Liver (tissue), 8 donors: ENCODE measurements at regions not wholly inside any gene's neighbourhood (a gene's known extent, or its start where the extent isn't known, plus 50 kb on each side); places are given as distances from the start of the nearest gene placed in this dataset.

ENCODE experiments used
- DNase-seq: peaks from one replicate; pipeline ENCODE4 v3.0.0-alpha.2; 2017; ENCODE audit warnings: low spot score
- H3K27ac ChIP-seq, 2 donors: one replicate each; pipeline ENCODE4 v1.7.0; 2013; ENCODE audit warnings: inconsistent platforms in 2 of 2, low read length in 2 of 2, control low read depth in 1 of 2, low read depth in 1 of 2, mild to moderate bottlenecking in 1 of 2
- H3K27me3 ChIP-seq, 4 donors: one replicate each; pipeline versions ENCODE4 v1.6.1 to v1.7.0; 2013; ENCODE audit warnings: low read length in 3 of 4, inconsistent platforms in 1 of 4, mild to moderate bottlenecking in 1 of 4, moderate library complexity in 1 of 4; ENCODE audit not compliant: control insufficient read depth in 4 of 4, insufficient read depth in 4 of 4
- H3K36me3 ChIP-seq, 4 donors: one replicate each; pipeline versions ENCODE4 v1.6.1 to v1.7.0; 2013; ENCODE audit warnings: low read length in 3 of 4, mild to moderate bottlenecking in 3 of 4, low read depth in 1 of 4, moderate library complexity in 1 of 4; ENCODE audit not compliant: control insufficient read depth in 4 of 4, insufficient read depth in 3 of 4
- H3K4me1 ChIP-seq, 4 donors: one replicate each; pipeline versions ENCODE4 v1.6.1 to v1.7.0; 2013; ENCODE audit warnings: low read length in 3 of 4, mild to moderate bottlenecking in 3 of 4, moderate library complexity in 1 of 4; ENCODE audit not compliant: control insufficient read depth in 4 of 4, insufficient read depth in 4 of 4
- H3K4me3 ChIP-seq, 3 donors: one replicate each; pipeline versions ENCODE4 v1.6.1 to v1.7.0; 2013; ENCODE audit warnings: low read length in 3 of 3, control low read depth in 1 of 3, low read depth in 1 of 3, mild to moderate bottlenecking in 1 of 3
- H3K9ac ChIP-seq, 2 donors: one replicate each; pipeline ENCODE4 v1.7.0; 2013; ENCODE audit warnings: low read length in 2 of 2, mild to moderate bottlenecking in 2 of 2, moderate library complexity in 2 of 2, control low read depth in 1 of 2, low read depth in 1 of 2
- H3K9me3 ChIP-seq, 4 donors: one replicate each; pipeline versions ENCODE4 v1.6.1 to v1.7.0; 2013; ENCODE audit warnings: low read length in 3 of 4; ENCODE audit not compliant: control insufficient read depth in 4 of 4
- ATF3 ChIP-seq: IDR thresholded peaks from 2 replicates; pipeline ENCODE4 v1.6.1; 2016; ENCODE audit warnings: antibody characterized with exemption
- CTCF ChIP-seq: fragments of 150-350 bp; IDR thresholded peaks from 2 replicates; pipeline ENCODE4 v1.5.1; 2017; ENCODE audit warnings: improper control_type of control experiment, low read depth, low read length; ENCODE audit not compliant: missing input control
- EGR1 ChIP-seq, 2 donors: IDR thresholded peaks; 2 replicates each; pipeline ENCODE4 v1.6.1; 2016 to 2018; ENCODE audit warnings: antibody characterized with exemption in 2 of 2, low read depth in 2 of 2
- FOXA1 ChIP-seq: IDR thresholded peaks from 2 replicates; pipeline ENCODE4 v1.6.1; 2016; ENCODE audit warnings: antibody characterized with exemption
- FOXA2 ChIP-seq: IDR thresholded peaks from 2 replicates; pipeline ENCODE4 v1.6.1; 2016; ENCODE audit warnings: antibody characterized with exemption
- GABPA ChIP-seq, 2 donors: IDR thresholded peaks in 1 of 2; conservative IDR thresholded peaks in 1 of 2; 2 replicates each; pipeline ENCODE4 v1.6.1; 2016; ENCODE audit warnings: antibody characterized with exemption in 2 of 2, mild to moderate bottlenecking in 1 of 2, moderate library complexity in 1 of 2
- HNF4A ChIP-seq, 2 donors: conservative IDR thresholded peaks; 2 replicates each; pipeline ENCODE4 v1.6.1; 2016; ENCODE audit warnings: antibody characterized with exemption in 2 of 2, mild to moderate bottlenecking in 2 of 2
- HNF4G ChIP-seq: IDR thresholded peaks from 2 replicates; pipeline ENCODE4 v1.6.1; 2016; ENCODE audit warnings: antibody characterized with exemption
- JUND ChIP-seq, 2 donors: IDR thresholded peaks; 2 replicates each; pipeline ENCODE4 v1.6.1; 2016; ENCODE audit warnings: antibody characterized with exemption in 2 of 2
- MAX ChIP-seq: IDR thresholded peaks from 2 replicates; pipeline ENCODE4 v1.6.1; 2016; ENCODE audit warnings: antibody characterized with exemption
- NR2F2 ChIP-seq: IDR thresholded peaks from 2 replicates; pipeline ENCODE4 v1.6.1; 2016; ENCODE audit warnings: antibody characterized with exemption
- RAD21 ChIP-seq, 2 donors: IDR thresholded peaks; 2 replicates each; pipeline ENCODE4 v1.6.1; 2016; ENCODE audit warnings: antibody characterized with exemption in 2 of 2, mild to moderate bottlenecking in 2 of 2
- REST ChIP-seq: IDR thresholded peaks from 2 replicates; pipeline ENCODE4 v1.6.1; 2016; ENCODE audit warnings: antibody characterized with exemption, mild to moderate bottlenecking
- RXRA ChIP-seq, 2 donors: IDR thresholded peaks; 2 replicates each; pipeline ENCODE4 v1.6.1; 2017 to 2018; ENCODE audit warnings: antibody characterized with exemption in 2 of 2, mild to moderate bottlenecking in 1 of 2
- SP1 ChIP-seq: IDR thresholded peaks from 2 replicates; pipeline ENCODE4 v1.6.1; 2018; ENCODE audit warnings: antibody characterized with exemption, mild to moderate bottlenecking
- TAF1 ChIP-seq: conservative IDR thresholded peaks from 2 replicates; pipeline ENCODE4 v1.6.1; 2016; ENCODE audit warnings: antibody characterized with exemption, mild to moderate bottlenecking
- YY1 ChIP-seq: IDR thresholded peaks from 2 replicates; pipeline ENCODE4 v1.6.1; 2016; ENCODE audit warnings: antibody characterized with exemption, mild to moderate bottlenecking
- ZBTB33 ChIP-seq: IDR thresholded peaks from 2 replicates; pipeline ENCODE4 v1.6.1; 2016; ENCODE audit warnings: antibody characterized with exemption
- WGBS: extraction: QIAGEN DNeasy Blood & Tissue Kit; methylation state at CpG from one replicate; pipeline ENCODE4 v1.1.7; 2013; 5-methylcytosine and 5-hydroxymethylcytosine counted together
- donor health status: healthy.
- donor health status: healthy.
- donor health status: healthy.
- donor health status: healthy.
- donor health status: healthy.

- no peaks in the 10 kb centered on the region for H3K36me3 ChIP-seq
- no peak overlapping the region for H3K4me3 ChIP-seq
- TF ChIP-seq CTCF (no peak), ZBTB33 (peak; percentile 87), ATF3 (peak; percentile 65), JUND (IDR thresholded peaks at IDR 0.05) (peak; percentile 69 to 79), YY1 (peak; percentile 65), GABPA (IDR thresholded peaks at IDR 0.05 in 1 of 2, conservative IDR thresholded peaks at IDR 0.05 in 1 of 2) (peak in 1 of 2 donors; percentile 55), RXRA (IDR thresholded peaks at IDR 0.05) (peak; percentile 89 to 94), HNF4A (conservative IDR thresholded peaks at IDR 0.05) (peak; percentile 89 to 94), NR2F2 (peak; percentile 71), HNF4G (peak; percentile 66), FOXA2 (peak; percentile 98), EGR1 (IDR thresholded peaks at IDR 0.05; ENCODE audit: low read depth in 2 of 2) (no peak), FOXA1 (peak; percentile 98), TAF1 (no peak), SP1 (peak; percentile 87), REST (peak; percentile 68), RAD21 (IDR thresholded peaks at IDR 0.05) (peak; percentile 57 to 69), MAX (peak; percentile 91)
- H3K4me1 ChIP-seq: peaks cover 8 to 25% (median 16%) of the 10 kb centered on the region in 4 donors
- DNase-seq: peak; percentile 41
- WGBS: 41% methylated on average over 6 of the region's 6 CpGs
- peaks cover 0 to 5% (median 0%) of the 10 kb centered on the region in 4 donors for H3K27me3 ChIP-seq
- no peaks in the 10 kb centered on the region for H3K9me3 ChIP-seq
- H3K27ac ChIP-seq: no peak overlapping the region
- H3K9ac ChIP-seq: no peak overlapping the region
Observed at GRCh38 chr1:185477638-185478580, 160.9 kb upstream of the IVNS1ABP start.
